Endothelial cell of umbilical vein (primary cell): ENCODE measurements at regions not wholly inside any gene's neighbourhood (a gene's known extent, or its start where the extent isn't known, plus 50 kb on each side); places are given as distances from the start of the nearest gene placed in this dataset.

Experiments
- BruUV-seq: library from RNA; stranded (reverse); fragments of 400-500 nt; replicated peaks from 2 replicates; lab custom pipeline; 2021; lab: Mats Ljungman, UMichigan
- CTCF ChIA-PET: fragments of 300-600, 350-600 bp; sonication (Branson Sonifier 250); formaldehyde crosslinking; loops from one replicate; lab custom pipeline; 2021; ENCODE audit warnings: antibody characterized with exemption, inconsistent platforms; lab: Charles Lee
- POLR2A ChIA-PET: fragments of 300-600, 350-600 bp; sonication (Branson Sonifier 250); formaldehyde crosslinking; loops from one replicate; lab custom pipeline; 2021; ENCODE audit warnings: antibody characterized with exemption, inconsistent platforms; lab: Charles Lee
- DNase-seq: peaks from one replicate; pipeline ENCODE4 v3.0.0-alpha.2; 2011; ENCODE audit warnings: low read depth, low spot score
- FAIRE-seq: peaks from 2 replicates; lab custom pipeline; 2011; peaks lifted over from hg19 to GRCh38; lab: Jason Lieb, UNC
- H2AFZ ChIP-seq: 2 replicates; pipeline ENCODE4 v1.6.0; 2012; ENCODE audit warnings: low read depth, low read length, control low read depth, inconsistent platforms
- H3K27ac ChIP-seq: 2 replicates; pipeline ENCODE4 v1.5.1; 2011; ENCODE audit warnings: low read depth, mild to moderate bottlenecking, control low read depth, low read length, moderate library complexity; ENCODE audit not compliant: insufficient read depth
- H3K27me3 ChIP-seq, 2 experiments: 2 replicates each; pipeline versions ENCODE4 v1.6.0 to v1.6.1; 2011; ENCODE audit warnings: low read length in 2 of 2, mixed read lengths in 1 of 2; ENCODE audit not compliant: control insufficient read depth in 2 of 2, insufficient read depth in 2 of 2
- H3K36me3 ChIP-seq, 2 experiments: 2 replicates in 1 of 2; 3 replicates in 1 of 2; pipeline ENCODE4 v1.5.1; 2011; ENCODE audit warnings: low read length in 2 of 2, mild to moderate bottlenecking in 1 of 2, moderate library complexity in 1 of 2; ENCODE audit not compliant: control insufficient read depth in 2 of 2, insufficient read depth in 2 of 2; ENCODE audit errors: extremely low read depth in 1 of 2
- H3K4me1 ChIP-seq: 3 replicates; pipeline ENCODE4 v1.5.1; 2011; ENCODE audit warnings: mild to moderate bottlenecking, low read length; ENCODE audit not compliant: control insufficient read depth, insufficient read depth; ENCODE audit errors: extremely low read depth
- H3K4me2 ChIP-seq: 2 replicates; pipeline ENCODE4 v1.6.1; 2011; ENCODE audit warnings: low read length, control low read depth, mixed read lengths; ENCODE audit not compliant: insufficient read depth
- H3K4me3 ChIP-seq, 3 experiments: fragments of 200-600 bp in 1 of 3; sonication (generic), shearing (Covaris generic) in 1 of 3; replicated peaks in 1 of 3; 2 replicates each; pipeline ENCODE4 v1.5.1; 2011 to 2016; ENCODE audit warnings: control low read depth in 3 of 3, low read length in 3 of 3, mild to moderate bottlenecking in 2 of 3, inconsistent platforms in 1 of 3, low read depth in 1 of 3, moderate library complexity in 1 of 3; ENCODE audit not compliant: insufficient read depth in 1 of 3
- H3K79me2 ChIP-seq: 2 replicates; pipeline ENCODE4 v1.6.0; 2012; ENCODE audit warnings: low read length, inconsistent platforms; ENCODE audit not compliant: control insufficient read depth, insufficient read depth
- H3K9ac ChIP-seq: replicated peaks from 2 replicates; pipeline ENCODE3; 2011; ENCODE audit warnings: low read length, control low read depth; ENCODE audit not compliant: insufficient read depth; ENCODE audit errors: extremely low read depth
- H3K9me1 ChIP-seq: replicated peaks from 3 replicates; pipeline ENCODE4 v1.6.0; 2011; ENCODE audit warnings: mild to moderate bottlenecking, low read length; ENCODE audit not compliant: control insufficient read depth, insufficient read depth; ENCODE audit errors: extremely low read depth
- H3K9me3 ChIP-seq: replicated peaks from 2 replicates; pipeline ENCODE4 v1.5.1; 2012; ENCODE audit warnings: low read length, inconsistent platforms; ENCODE audit not compliant: control insufficient read depth, insufficient read depth
- H4K20me1 ChIP-seq: replicated peaks from 2 replicates; pipeline ENCODE3; 2011; ENCODE audit warnings: mild to moderate bottlenecking, low read length; ENCODE audit not compliant: control insufficient read depth, insufficient read depth; ENCODE audit errors: extremely low read depth
- GATA2 ChIP-seq: IDR thresholded peaks from 2 replicates; pipeline ENCODE4 v1.7.0; 2011; ENCODE audit warnings: low read depth, mild to moderate bottlenecking, moderate library complexity, mixed read lengths, low read length; ENCODE audit not compliant: insufficient read length, insufficient read depth
- JUN ChIP-seq: IDR thresholded peaks from 2 replicates; pipeline ENCODE4 v1.6.1; 2011; ENCODE audit warnings: borderline replicate concordance, low read depth; ENCODE audit not compliant: insufficient read length, insufficient read depth
- MYC ChIP-seq: IDR thresholded peaks from one replicate; pipeline ENCODE4 v1.6.1; 2011; ENCODE audit warnings: mild to moderate bottlenecking, low read depth, low read length
- POLR2AphosphoS5 ChIP-seq: IDR thresholded peaks from 2 replicates; pipeline ENCODE4 v1.6.1; 2012; ENCODE audit warnings: low read depth, mild to moderate bottlenecking, control low read depth, low read length, moderate library complexity; ENCODE audit not compliant: insufficient read depth
- dilution Hi-C: fragments of 300-500 bp; cut with MboI; formaldehyde crosslinking; loops from one replicate; pipeline ENCODE4 v1.15.0; 2019; ENCODE audit warnings: low sequenced_read_pairs; ENCODE audit not compliant: extremely low pct_ligation_motif_present
- intact Hi-C: fragments of 100-400 bp; cut with micrococcal nuclease; formaldehyde crosslinking; loops from one replicate; pipeline ENCODE4 v1.10.0; 2022
- TF ChIP-seq, protein P1 (sequence below), 2 donors: IDR thresholded peaks; 1 replicate in 1 of 2; 2 replicates in 1 of 2; pipeline ENCODE4 v1.5.1; 2011; ENCODE audit warnings: low read length in 2 of 2, mild to moderate bottlenecking in 2 of 2, moderate library complexity in 2 of 2, control low read depth in 1 of 2, inconsistent platforms in 1 of 2, low read depth in 1 of 2; ENCODE audit not compliant: insufficient read depth in 1 of 2; ENCODE audit errors: extremely low read depth in 1 of 2
- TF ChIP-seq, protein P2 (sequence below): IDR thresholded peaks from 2 replicates; pipeline ENCODE4 v1.6.1; 2011; ENCODE audit not compliant: insufficient read depth, insufficient read length

DNA sequence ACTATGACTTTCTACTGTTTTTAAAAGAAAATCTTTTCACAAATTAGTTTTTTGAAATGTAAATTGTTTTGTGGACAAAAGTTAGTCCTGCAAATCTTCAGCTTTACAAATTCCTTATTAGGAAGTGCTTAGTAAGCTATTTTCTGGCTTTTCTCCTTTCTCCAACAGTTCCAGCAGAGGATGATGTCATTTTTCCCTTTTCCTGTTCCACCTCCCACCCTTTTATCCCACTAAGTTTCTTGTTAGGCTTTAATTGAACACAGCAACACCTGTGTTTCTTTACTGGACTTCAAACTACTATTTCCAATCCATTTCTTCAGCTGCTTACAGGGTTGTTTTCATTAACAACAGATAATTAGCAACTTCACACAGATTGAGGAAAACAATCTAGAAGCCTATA lies 389.2 kb downstream of the NDFIP2 start:
- Histone ChIP-seq H2AFZ (no peak overlapping the region), H3K79me2 (no peaks in the 10 kb centered on the region), H4K20me1 (no peaks in the 10 kb centered on the region), H3K27ac (no peak overlapping the region), H3K4me3 (no peak overlapping the region), H3K4me2 (no peak overlapping the region), H3K9me1 (no peaks in the 10 kb centered on the region), H3K9ac (no peak overlapping the region), H3K9me3 (no peaks in the 10 kb centered on the region), H3K4me1 (peaks cover 11% of the 10 kb centered on the region), H3K36me3 (no peaks in the 10 kb centered on the region), H3K27me3 (no peaks in the 10 kb centered on the region)
- POLR2A ChIA-PET = interaction anchor here (1.2 kb wide), 1 partner anchor 470 kb away, joined by 3 read pairs; no protein-coding TSS in a partner anchor
- TF ChIP-seq JUN (peak; percentile 23), POLR2AphosphoS5 (no peak)
- TF ChIP-seq, protein P1, sequence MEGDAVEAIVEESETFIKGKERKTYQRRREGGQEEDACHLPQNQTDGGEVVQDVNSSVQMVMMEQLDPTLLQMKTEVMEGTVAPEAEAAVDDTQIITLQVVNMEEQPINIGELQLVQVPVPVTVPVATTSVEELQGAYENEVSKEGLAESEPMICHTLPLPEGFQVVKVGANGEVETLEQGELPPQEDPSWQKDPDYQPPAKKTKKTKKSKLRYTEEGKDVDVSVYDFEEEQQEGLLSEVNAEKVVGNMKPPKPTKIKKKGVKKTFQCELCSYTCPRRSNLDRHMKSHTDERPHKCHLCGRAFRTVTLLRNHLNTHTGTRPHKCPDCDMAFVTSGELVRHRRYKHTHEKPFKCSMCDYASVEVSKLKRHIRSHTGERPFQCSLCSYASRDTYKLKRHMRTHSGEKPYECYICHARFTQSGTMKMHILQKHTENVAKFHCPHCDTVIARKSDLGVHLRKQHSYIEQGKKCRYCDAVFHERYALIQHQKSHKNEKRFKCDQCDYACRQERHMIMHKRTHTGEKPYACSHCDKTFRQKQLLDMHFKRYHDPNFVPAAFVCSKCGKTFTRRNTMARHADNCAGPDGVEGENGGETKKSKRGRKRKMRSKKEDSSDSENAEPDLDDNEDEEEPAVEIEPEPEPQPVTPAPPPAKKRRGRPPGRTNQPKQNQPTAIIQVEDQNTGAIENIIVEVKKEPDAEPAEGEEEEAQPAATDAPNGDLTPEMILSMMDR (IDR thresholded peaks at IDR 0.05; ENCODE audit: extremely low read depth in 1 of 2, insufficient read depth in 1 of 2, low read depth in 1 of 2, low read length in 2 of 2) = no peak
- intact Hi-C loops = loop anchor here (5.0 kb wide), 1 partner anchor 193 kb away; no protein-coding TSS in a partner anchor
- CTCF ChIA-PET = interaction anchor here (0.5 to 1.4 kb wide), 6 partner anchors 16 to 471 kb away, joined by 3 to 4 read pairs (median 3); partner anchors contain the start of gene SPRY2
- no TSS peak for BruUV-seq
- FAIRE-seq = peak; percentile 72
- peak; percentile 68 for DNase-seq
- dilution Hi-C loops = no loop called here

DNA sequence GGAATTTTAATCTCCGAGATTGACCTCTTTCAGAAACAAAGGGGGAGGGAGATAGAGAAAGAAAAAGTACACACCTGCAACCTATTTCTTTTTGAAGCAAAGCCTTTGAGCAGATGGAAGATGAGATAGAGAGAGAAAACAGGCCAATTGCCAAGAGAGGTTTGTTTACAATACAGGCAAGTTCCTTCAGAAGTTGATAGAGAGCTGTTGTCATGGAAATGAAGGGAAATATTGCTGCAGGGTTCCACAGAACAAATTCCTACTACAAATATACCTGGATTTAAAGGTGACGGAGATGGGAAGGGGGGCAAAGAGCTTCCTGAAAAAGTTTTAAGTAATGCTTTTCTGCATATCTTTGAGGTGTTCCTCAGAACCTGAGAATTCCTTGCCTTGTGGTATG lies 388.4 kb downstream of the NDFIP2 start:
- H3K4me2 ChIP-seq = no peak overlapping the region
- FAIRE-seq = no peak
- peaks cover 11% of the 10 kb centered on the region for H3K4me1 ChIP-seq
- no peaks in the 10 kb centered on the region for H3K27me3 ChIP-seq
- H3K9me1 ChIP-seq = no peaks in the 10 kb centered on the region
- H3K27ac ChIP-seq = no peak overlapping the region
- no peak overlapping the region for H3K4me3 ChIP-seq
- intact Hi-C loops = no loop called here
- no peaks in the 10 kb centered on the region for H4K20me1 ChIP-seq
- dilution Hi-C loops = no loop called here
- CTCF ChIA-PET = interaction anchor here (0.9 to 1.4 kb wide), 4 partner anchors 16 to 472 kb away, joined by 3 read pairs; partner anchors contain the start of gene SPRY2
- no peaks in the 10 kb centered on the region for H3K36me3 ChIP-seq
- BruUV-seq = no TSS peak
- no peak overlapping the region for H2AFZ ChIP-seq
- H3K9me3 ChIP-seq = no peaks in the 10 kb centered on the region
- TF ChIP-seq MYC (no peak), GATA2 (peak; percentile 11)
- TF ChIP-seq, protein P2, sequence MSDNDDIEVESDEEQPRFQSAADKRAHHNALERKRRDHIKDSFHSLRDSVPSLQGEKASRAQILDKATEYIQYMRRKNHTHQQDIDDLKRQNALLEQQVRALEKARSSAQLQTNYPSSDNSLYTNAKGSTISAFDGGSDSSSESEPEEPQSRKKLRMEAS = no peak
- POLR2A ChIA-PET = interaction anchor here (1.2 kb wide), 1 partner anchor 471 kb away, joined by 3 read pairs; no protein-coding TSS in a partner anchor
- H3K79me2 ChIP-seq = no peaks in the 10 kb centered on the region
- H3K9ac ChIP-seq = no peak overlapping the region
- DNase-seq = peak; percentile 84
